Psoas muscle (tissue), 7 donors: ENCODE measurements at regions not wholly inside any gene's neighbourhood (a gene's known extent, or its start where the extent isn't known, plus 50 kb on each side); places are given as distances from the start of the nearest gene placed in this dataset.
"Not testable (repeated sequence)": the region's sequence is repeated elsewhere in the genome, so short reads cannot be mapped to it uniquely, and the experiment has no call there.

Experiments
- ATAC-seq, 4 donors: fragments of 200-7000 bp; cut with Tn5 transposase; one replicate each; pipeline ENCODE4 v1.9.1; 2020; ENCODE audit warnings: moderate library complexity in 3 of 4, mild to moderate bottlenecking in 2 of 4
- DNase-seq, 2 donors: peaks; one replicate each; pipeline ENCODE4 v3.0.0-alpha.2; 2020
- H3K27ac ChIP-seq: fragments of 200-600 bp; one replicate; pipeline ENCODE4 v1.8.0; 2022
- H3K27me3 ChIP-seq, 3 donors: fragments of 200-600 bp in 1 of 3; one replicate each; pipeline versions ENCODE4 v1.6.1 to v1.8.0; 2013 to 2022; ENCODE audit warnings: low read length in 2 of 3, mild to moderate bottlenecking in 2 of 3, moderate library complexity in 1 of 3; ENCODE audit not compliant: insufficient read depth in 3 of 3
- H3K36me3 ChIP-seq, 2 donors: fragments of 200-600 bp in 1 of 2; one replicate each; pipeline versions ENCODE4 v1.6.1 to v1.8.0; 2013 to 2022; ENCODE audit warnings: low read depth in 1 of 2, mild to moderate bottlenecking in 1 of 2, moderate library complexity in 1 of 2; ENCODE audit not compliant: insufficient read depth in 1 of 2
- H3K4me1 ChIP-seq: fragments of 200-600 bp; one replicate; pipeline ENCODE4 v1.8.0; 2022
- H3K4me3 ChIP-seq: fragments of 200-600 bp; one replicate; pipeline ENCODE4 v1.8.0; 2022; ENCODE audit warnings: mild to moderate bottlenecking
- H3K9me3 ChIP-seq: fragments of 200-600 bp; one replicate; pipeline ENCODE4 v1.8.0; 2022
- CTCF ChIP-seq: fragments of 200-600 bp; IDR thresholded peaks from one replicate; pipeline ENCODE4 v1.8.0; 2022; ENCODE audit warnings: antibody characterized with exemption
- WGBS, 3 donors: extraction: QIAGEN DNeasy Blood & Tissue Kit; methylation state at CpG; one replicate each; pipeline versions ENCODE4 v1.1.6 to v1.1.7; 2013; 5-methylcytosine and 5-hydroxymethylcytosine counted together
- intact Hi-C, 2 donors: fragments of 100-400 bp; cut with DNase I; formaldehyde crosslinking; loops; one replicate each; pipeline versions ENCODE4 v1.11.0 to v1.14.2; 2022
- donor health status: healthy with polysubstance abuse.
- donor health status: DM: no; HTN: no; CAD: no; lungs with moderate emphysema.
- donor health status: Bipolar disorder and iron deficiency.
- donor health status: healthy.
- donor health status: DM: yes; HTN: yes; CAD: no.
- donor health status: DM: no; HTN: no; CAD: no.
- donor health status: DM: yes; HTN: yes; CAD: no.

DNA sequence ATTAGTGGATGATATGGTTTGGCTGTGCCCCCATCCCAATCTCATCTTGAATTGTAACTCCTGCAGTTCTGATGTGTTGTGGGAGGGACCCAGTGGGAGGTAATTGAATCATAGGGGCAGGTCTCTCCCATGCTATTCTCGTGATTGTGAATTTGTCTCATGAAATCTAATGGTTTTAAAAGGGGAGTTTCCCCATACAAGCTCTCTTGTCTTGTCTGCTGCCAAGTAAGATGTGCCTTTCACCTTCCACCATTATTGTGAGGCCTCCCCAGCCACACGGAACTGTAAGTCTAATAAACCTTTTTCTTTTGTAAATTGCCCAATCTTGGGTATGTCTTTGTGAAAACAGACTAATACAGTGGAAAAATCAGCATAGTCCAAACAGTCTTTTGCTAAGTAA is 235.5 kb downstream of the TMEM161B start:
- ATAC-seq, result no peak
- no peaks in the 10 kb centered on the region for H3K4me1 ChIP-seq
- 58 to 65% (median 63%) methylated on average over 2 of the region's 2 CpGs for WGBS, 3 donors

GRCh38 chr5:88029011-88029410 is 239.6 kb downstream of the TMEM161B start:
- DNase-seq, result no peak
- Histone ChIP-seq H3K36me3 (no peaks in the 10 kb centered on the region), H3K27ac (no peak overlapping the region), H3K27me3 (no peaks in the 10 kb centered on the region), H3K9me3 (no peaks in the 10 kb centered on the region), H3K4me3 (no peak overlapping the region), H3K4me1 (no peaks in the 10 kb centered on the region)
- intact Hi-C loops, result no loop called here
- 76 to 84% (median 83%) methylated on average over 2 of the region's 2 CpGs for WGBS, 3 donors
- ATAC-seq, result no peak
- TF ChIP-seq CTCF, result no peak

More for the DNA sequence above, 235.5 kb downstream of the TMEM161B start:
- intact Hi-C loops, result no loop called here
- no peak for TF ChIP-seq CTCF
- Histone ChIP-seq H3K9me3 (no peaks in the 10 kb centered on the region), H3K27me3 (no peaks in the 10 kb centered on the region), H3K4me3 (no peak overlapping the region), H3K27ac (no peak overlapping the region), H3K36me3 (no peaks in the 10 kb centered on the region)
- no peak for DNase-seq

- Histone ChIP-seq H3K4me1 (no peaks in the 10 kb centered on the region), H3K9me3 (no peaks in the 10 kb centered on the region), H3K27me3 (no peaks in the 10 kb centered on the region), H3K27ac (no peak overlapping the region), H3K4me3 (no peak overlapping the region), H3K36me3 (no peaks in the 10 kb centered on the region)
- ATAC-seq (no peak), DNase-seq (no peak)
- TF ChIP-seq CTCF, result no peak
- WGBS, 3 donors, result 75 to 79% (median 76%) methylated on average over 5 of the region's 5 CpGs
- intact Hi-C loops, result no loop called here
Observed at GRCh38 chr5:88021141-88021540, 247.5 kb downstream of the TMEM161B start.

DNA sequence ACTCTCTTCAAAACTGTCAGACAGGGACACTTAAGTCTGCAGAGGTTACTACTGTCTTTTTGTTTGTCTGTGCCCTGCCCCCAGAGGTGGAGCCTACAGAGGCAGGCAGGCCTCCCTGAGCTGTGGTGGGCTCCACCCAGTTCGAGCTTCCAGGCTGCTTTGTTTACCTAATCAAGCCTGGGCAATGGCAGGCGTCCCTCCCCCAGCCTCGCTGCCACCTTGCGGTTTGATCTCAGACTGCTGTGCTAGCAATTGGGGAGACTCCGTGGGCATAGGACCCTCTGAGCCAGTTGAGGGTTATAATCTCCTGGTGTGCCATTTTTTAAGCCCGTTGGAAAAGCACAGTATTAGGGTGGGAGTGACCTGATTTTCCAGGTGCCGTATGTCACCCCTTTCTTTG is 253.7 kb downstream of the TMEM161B start:
- H3K9me3 ChIP-seq, DNase-seq, H3K4me1 ChIP-seq, H3K4me3 ChIP-seq, H3K27me3 ChIP-seq, intact Hi-C loops, ATAC-seq, H3K27ac ChIP-seq, H3K36me3 ChIP-seq: not testable (repeated sequence)
- 60 to 77% (median 72%) methylated on average over 7 of the region's 7 CpGs for WGBS, 3 donors

GRCh38 chr5:88000877-88001276 is 267.8 kb downstream of the TMEM161B start:
- ATAC-seq (no peak), DNase-seq (no peak)
- Histone ChIP-seq H3K36me3 (no peaks in the 10 kb centered on the region), H3K9me3 (no peaks in the 10 kb centered on the region), H3K27ac (no peak overlapping the region), H3K4me1 (no peaks in the 10 kb centered on the region), H3K4me3 (no peak overlapping the region), H3K27me3 (no peaks in the 10 kb centered on the region)
- 21 to 30% (median 21%) methylated on average over 5 of the region's 5 CpGs for WGBS, 3 donors
- intact Hi-C loops, result no loop called here
- TF ChIP-seq CTCF, result no peak
